ENCODE measurements at regions not wholly inside any gene's neighbourhood (a gene's known extent, or its start where the extent isn't known, plus 50 kb on each side); places are given as distances from the start of the nearest gene placed in this dataset.

DNA sequence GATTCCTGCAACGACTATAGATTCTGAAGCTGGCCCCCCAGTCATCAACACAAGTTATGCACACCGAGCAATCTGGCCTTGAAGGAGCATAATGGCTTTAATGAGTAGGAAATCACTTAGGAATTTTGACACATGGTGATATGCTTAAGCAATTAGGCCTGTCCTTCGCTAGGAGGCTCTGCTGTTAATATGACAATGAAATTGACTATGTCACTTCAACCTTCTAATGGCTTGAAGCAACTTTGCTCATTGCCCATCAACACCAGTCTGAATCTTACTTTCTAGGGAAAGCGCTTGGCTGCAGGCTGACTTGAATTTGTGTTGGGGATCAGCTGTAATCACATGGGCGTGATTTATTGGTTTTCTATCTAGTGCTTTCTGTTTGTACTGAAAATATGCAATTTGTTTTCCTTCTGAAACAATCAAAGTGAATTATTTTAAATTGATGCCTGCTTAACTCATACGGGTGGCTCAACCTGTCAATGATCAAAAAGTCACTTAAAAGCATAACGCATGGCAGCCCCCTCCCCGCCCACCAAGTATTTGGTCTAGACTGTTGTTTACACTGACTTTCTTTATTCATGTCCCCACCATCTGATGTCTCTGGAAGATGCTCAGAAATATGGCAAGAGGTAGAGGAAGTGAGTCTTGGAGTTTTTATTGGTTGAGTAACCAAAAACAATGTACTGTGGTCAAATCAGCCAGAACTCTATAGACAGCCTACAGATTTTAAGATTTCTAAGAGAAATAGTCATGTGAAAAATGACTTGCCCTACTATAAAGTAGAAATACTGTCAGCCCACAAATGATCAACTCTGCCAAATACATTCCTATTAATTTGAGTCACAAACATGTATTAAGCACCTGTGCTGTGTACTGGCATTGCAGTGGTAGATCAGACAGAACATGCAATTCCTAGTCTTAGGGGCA lies 344.9 kb downstream of the RBM43 start:
- H3K27ac ChIP-seq (ENCODE audit: insufficient read depth, low read depth, low read length) = no peak overlapping the region
- intact Hi-C loops (cut with micrococcal nuclease) (no loop called here), dilution Hi-C loops (cut with MboI; ENCODE audit: extremely low pct_ligation_motif_present, low sequenced_read_pairs) (no loop called here)
- H3K9ac ChIP-seq (replicated peaks; ENCODE audit: extremely low read depth, insufficient read depth, low read length) = no peak overlapping the region
- no peaks in the 10 kb centered on the region for H3K9me3 ChIP-seq (replicated peaks; ENCODE audit: control insufficient read depth, insufficient read depth, low read length)
- no peak overlapping the region for H2AFZ ChIP-seq (ENCODE audit: low read depth, low read length)
- FAIRE-seq (no peak), DNase-seq (ENCODE audit: low read depth, low spot score) (no peak)
- H3K4me2 ChIP-seq (ENCODE audit: insufficient read depth, low read length) = no peak overlapping the region
- no peak overlapping the region for H3K4me3 ChIP-seq (replicated peaks in 1 of 3; ENCODE audit: insufficient read depth in 1 of 3, low read depth in 1 of 3, low read length in 3 of 3)
- no peak for TF ChIP-seq MYC (IDR thresholded peaks at IDR 0.05; ENCODE audit: low read depth, low read length)
- TF ChIP-seq JUN (IDR thresholded peaks at IDR 0.05; ENCODE audit: borderline replicate concordance, insufficient read depth, insufficient read length, low read depth) = no peak
- TF ChIP-seq POLR2A (IDR thresholded peaks at IDR 0.05; ENCODE audit: low read depth, low read length) = no peak
- no peak for TF ChIP-seq EZH2 (IDR thresholded peaks at IDR 0.05; ENCODE audit: borderline replicate concordance, low read depth, low read length, severe bottlenecking)
- TF ChIP-seq, protein P1, sequence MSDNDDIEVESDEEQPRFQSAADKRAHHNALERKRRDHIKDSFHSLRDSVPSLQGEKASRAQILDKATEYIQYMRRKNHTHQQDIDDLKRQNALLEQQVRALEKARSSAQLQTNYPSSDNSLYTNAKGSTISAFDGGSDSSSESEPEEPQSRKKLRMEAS (IDR thresholded peaks at IDR 0.05; ENCODE audit: insufficient read depth, insufficient read length) = no peak
- TF ChIP-seq POLR2AphosphoS5 (IDR thresholded peaks at IDR 0.05; ENCODE audit: insufficient read depth, low read depth, low read length) = no peak
- no peak for TF ChIP-seq FOS (IDR thresholded peaks at IDR 0.05; ENCODE audit: borderline replicate concordance, insufficient read depth, low read length)
- TF ChIP-seq, protein P2, sequence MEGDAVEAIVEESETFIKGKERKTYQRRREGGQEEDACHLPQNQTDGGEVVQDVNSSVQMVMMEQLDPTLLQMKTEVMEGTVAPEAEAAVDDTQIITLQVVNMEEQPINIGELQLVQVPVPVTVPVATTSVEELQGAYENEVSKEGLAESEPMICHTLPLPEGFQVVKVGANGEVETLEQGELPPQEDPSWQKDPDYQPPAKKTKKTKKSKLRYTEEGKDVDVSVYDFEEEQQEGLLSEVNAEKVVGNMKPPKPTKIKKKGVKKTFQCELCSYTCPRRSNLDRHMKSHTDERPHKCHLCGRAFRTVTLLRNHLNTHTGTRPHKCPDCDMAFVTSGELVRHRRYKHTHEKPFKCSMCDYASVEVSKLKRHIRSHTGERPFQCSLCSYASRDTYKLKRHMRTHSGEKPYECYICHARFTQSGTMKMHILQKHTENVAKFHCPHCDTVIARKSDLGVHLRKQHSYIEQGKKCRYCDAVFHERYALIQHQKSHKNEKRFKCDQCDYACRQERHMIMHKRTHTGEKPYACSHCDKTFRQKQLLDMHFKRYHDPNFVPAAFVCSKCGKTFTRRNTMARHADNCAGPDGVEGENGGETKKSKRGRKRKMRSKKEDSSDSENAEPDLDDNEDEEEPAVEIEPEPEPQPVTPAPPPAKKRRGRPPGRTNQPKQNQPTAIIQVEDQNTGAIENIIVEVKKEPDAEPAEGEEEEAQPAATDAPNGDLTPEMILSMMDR (IDR thresholded peaks at IDR 0.05; ENCODE audit: extremely low read depth in 1 of 2, insufficient read depth in 1 of 2, low read depth in 1 of 2, low read length in 2 of 2) = no peak
- no peak for TF ChIP-seq GATA2 (IDR thresholded peaks at IDR 0.05; ENCODE audit: insufficient read depth, insufficient read length, low read depth, low read length)
- no peaks in the 10 kb centered on the region for H4K20me1 ChIP-seq (replicated peaks; ENCODE audit: control insufficient read depth, extremely low read depth, insufficient read depth, low read length)
- BruUV-seq (replicated peaks) = no TSS peak
- no peaks in the 10 kb centered on the region for H3K79me2 ChIP-seq (ENCODE audit: control insufficient read depth, insufficient read depth, low read length)
- peaks cover 2% of the 10 kb centered on the region for H3K4me1 ChIP-seq (ENCODE audit: control insufficient read depth, extremely low read depth, insufficient read depth, low read length)
- H3K27me3 ChIP-seq (ENCODE audit: control insufficient read depth in 2 of 2, insufficient read depth in 2 of 2, low read length in 2 of 2) = peaks cover 0 to 2% of the 10 kb centered on the region in 2 experiments
- no peaks in the 10 kb centered on the region for H3K36me3 ChIP-seq (ENCODE audit: control insufficient read depth in 2 of 2, extremely low read depth in 1 of 2, insufficient read depth in 2 of 2, low read length in 2 of 2)
- ChIA-PET POLR2A (no interaction called here), CTCF (no interaction called here)
- H3K9me1 ChIP-seq (replicated peaks; ENCODE audit: control insufficient read depth, extremely low read depth, insufficient read depth, low read length) = no peaks in the 10 kb centered on the region

All from endothelial cell of umbilical vein (primary cell).